ENCODE measurements at regions not wholly inside any gene's neighbourhood (a gene's known extent, or its start where the extent isn't known, plus 50 kb on each side); places are given as distances from the start of the nearest gene placed in this dataset.
"Not testable (repeated sequence)": the region's sequence is repeated elsewhere in the genome, so short reads cannot be mapped to it uniquely, and the experiment has no call there.

DNA sequence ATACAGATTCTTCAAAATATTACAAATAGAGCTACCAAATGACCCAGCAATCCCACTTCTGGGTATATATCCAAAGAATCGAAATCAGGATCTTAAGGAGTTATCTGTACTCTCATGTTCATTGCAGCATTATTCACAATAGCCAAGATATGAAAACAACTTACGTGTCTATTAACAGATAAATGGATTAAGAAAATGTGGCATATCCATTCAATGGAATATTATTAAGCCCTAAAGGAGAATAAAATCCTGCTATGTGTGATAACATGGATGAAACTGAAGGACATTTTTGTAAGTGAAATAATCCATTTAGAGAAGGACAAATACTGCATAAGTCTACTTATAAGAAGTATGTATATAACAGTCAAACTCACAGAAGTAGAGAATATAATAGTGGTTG, 450.6 kb downstream of the TMEM232 start:
- H3K27me3 Mint-ChIP-seq (ENCODE audit: unreplicated experiment), result no peaks in the 10 kb centered on the region
- BruUV-seq (replicated peaks), result no TSS peak
- H3K4me1 Mint-ChIP-seq (ENCODE audit: low read depth, unreplicated experiment), result no peaks in the 10 kb centered on the region
- DNase-seq, result no peak
- H3K27ac Mint-ChIP-seq (ENCODE audit: unreplicated experiment), result no peak overlapping the region
- CTCF ChIA-PET, result no interaction called here
- no peak overlapping the region for H3K4me3 Mint-ChIP-seq (ENCODE audit: low read depth, unreplicated experiment)
- H3K9me3 Mint-ChIP-seq (ENCODE audit: low read depth, unreplicated experiment), result peaks cover 8% of the 10 kb centered on the region
- intact Hi-C loops (cut with micrococcal nuclease; ENCODE audit: unreplicated experiment), result no loop called here
- TF ChIP-seq, protein P1, sequence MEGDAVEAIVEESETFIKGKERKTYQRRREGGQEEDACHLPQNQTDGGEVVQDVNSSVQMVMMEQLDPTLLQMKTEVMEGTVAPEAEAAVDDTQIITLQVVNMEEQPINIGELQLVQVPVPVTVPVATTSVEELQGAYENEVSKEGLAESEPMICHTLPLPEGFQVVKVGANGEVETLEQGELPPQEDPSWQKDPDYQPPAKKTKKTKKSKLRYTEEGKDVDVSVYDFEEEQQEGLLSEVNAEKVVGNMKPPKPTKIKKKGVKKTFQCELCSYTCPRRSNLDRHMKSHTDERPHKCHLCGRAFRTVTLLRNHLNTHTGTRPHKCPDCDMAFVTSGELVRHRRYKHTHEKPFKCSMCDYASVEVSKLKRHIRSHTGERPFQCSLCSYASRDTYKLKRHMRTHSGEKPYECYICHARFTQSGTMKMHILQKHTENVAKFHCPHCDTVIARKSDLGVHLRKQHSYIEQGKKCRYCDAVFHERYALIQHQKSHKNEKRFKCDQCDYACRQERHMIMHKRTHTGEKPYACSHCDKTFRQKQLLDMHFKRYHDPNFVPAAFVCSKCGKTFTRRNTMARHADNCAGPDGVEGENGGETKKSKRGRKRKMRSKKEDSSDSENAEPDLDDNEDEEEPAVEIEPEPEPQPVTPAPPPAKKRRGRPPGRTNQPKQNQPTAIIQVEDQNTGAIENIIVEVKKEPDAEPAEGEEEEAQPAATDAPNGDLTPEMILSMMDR (IDR thresholded peaks at IDR 0.05; ENCODE audit: unreplicated experiment), result no peak
- H3K36me3 Mint-ChIP-seq (ENCODE audit: insufficient read depth, unreplicated experiment), result no peaks in the 10 kb centered on the region

DNA sequence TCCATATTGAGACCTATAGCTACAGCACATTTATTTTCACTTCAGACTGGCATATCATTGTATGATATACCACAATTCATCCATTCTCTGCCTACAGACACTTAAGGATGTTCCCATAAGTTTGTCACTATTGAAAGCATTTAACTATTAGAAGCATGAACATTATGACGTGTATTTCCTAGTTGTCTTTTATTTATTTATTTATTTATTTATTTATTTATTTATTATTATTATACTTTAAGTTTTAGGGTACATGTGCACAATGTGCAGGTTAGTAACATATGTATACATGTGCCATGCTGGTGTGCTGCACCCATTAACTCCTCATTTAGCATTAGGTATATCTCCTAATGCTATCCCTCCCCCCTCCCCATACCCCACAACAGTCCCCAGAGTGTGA, 448.0 kb downstream of the TMEM232 start:
- H3K27me3 Mint-ChIP-seq (ENCODE audit: unreplicated experiment); H3K4me3 Mint-ChIP-seq (ENCODE audit: low read depth, unreplicated experiment); H3K36me3 Mint-ChIP-seq (ENCODE audit: insufficient read depth, unreplicated experiment); DNase-seq; CTCF ChIA-PET; H3K27ac Mint-ChIP-seq (ENCODE audit: unreplicated experiment); BruUV-seq (replicated peaks); H3K4me1 Mint-ChIP-seq (ENCODE audit: low read depth, unreplicated experiment); intact Hi-C loops (cut with micrococcal nuclease; ENCODE audit: unreplicated experiment): not testable (repeated sequence)
- H3K9me3 Mint-ChIP-seq (ENCODE audit: low read depth, unreplicated experiment), result peaks cover 18% of the 10 kb centered on the region

DNA sequence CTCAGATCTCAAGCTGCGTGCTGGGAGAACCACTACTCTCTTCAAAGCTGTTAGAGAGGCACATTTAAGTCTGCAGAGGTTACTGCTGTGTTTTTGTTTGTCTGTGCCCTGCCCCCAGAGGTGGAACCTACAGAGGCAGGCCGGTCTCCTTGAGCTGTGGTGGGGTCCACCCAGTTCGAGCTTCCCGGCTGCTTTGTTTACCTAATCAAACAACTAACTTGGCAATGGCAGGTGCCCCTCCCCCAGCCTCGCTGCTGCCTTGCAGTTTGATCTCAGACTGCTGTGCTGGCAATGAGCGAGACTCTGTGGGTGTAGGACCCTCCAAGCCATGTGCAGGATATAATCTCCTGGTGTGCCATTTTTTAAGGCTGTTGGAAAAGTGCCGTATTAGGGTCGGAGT, 442.4 kb downstream of the TMEM232 start:
- H3K27me3 Mint-ChIP-seq (ENCODE audit: unreplicated experiment); BruUV-seq (replicated peaks); H3K27ac Mint-ChIP-seq (ENCODE audit: unreplicated experiment); CTCF ChIA-PET; intact Hi-C loops (cut with micrococcal nuclease; ENCODE audit: unreplicated experiment); DNase-seq; H3K4me3 Mint-ChIP-seq (ENCODE audit: low read depth, unreplicated experiment); H3K4me1 Mint-ChIP-seq (ENCODE audit: low read depth, unreplicated experiment); H3K36me3 Mint-ChIP-seq (ENCODE audit: insufficient read depth, unreplicated experiment): not testable (repeated sequence)
- peaks cover 27% of the 10 kb centered on the region for H3K9me3 Mint-ChIP-seq (ENCODE audit: low read depth, unreplicated experiment)

DNA sequence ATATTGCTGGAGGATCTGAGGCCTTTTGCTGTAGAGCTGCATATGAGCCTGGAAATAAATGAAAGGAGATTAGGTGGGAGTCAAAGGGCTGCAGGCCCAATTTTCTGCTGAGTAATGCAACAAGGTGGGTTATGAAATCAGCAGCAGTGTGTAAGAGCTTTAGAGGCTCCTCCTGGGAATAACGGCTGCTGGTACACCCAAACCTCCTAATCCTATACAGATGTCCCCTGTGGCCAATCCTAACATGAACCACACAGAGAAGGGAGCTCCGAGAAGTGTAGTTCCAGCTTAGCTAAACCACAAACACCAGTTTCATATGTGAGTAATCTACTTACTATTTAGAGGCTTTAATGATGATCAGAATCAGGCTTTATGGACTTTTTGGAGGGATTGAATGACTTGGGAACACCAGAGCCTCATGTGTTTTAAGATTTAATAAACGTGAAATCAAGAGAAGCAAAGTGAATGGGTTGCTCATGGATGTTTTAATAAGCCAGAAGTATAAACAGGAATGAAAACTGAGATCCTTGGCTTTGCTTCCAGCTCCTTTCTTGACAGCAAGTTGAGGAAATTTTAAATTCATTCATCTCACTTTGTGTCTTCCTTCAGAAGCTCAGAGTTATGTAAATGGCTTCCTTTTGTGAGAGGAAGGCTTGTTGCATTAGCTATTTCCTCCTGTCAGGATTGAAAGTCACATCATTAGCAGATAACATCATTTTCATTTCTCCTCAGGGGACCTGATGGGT, 437.5 kb downstream of the TMEM232 start:
- Mint-ChIP-seq H3K4me1 (ENCODE audit: low read depth, unreplicated experiment) (no peaks in the 10 kb centered on the region), H3K27me3 (ENCODE audit: unreplicated experiment) (peaks cover 9% of the 10 kb centered on the region), H3K9me3 (ENCODE audit: low read depth, unreplicated experiment) (peaks cover 24% of the 10 kb centered on the region), H3K36me3 (ENCODE audit: insufficient read depth, unreplicated experiment) (no peaks in the 10 kb centered on the region), H3K4me3 (ENCODE audit: low read depth, unreplicated experiment) (no peak overlapping the region), H3K27ac (ENCODE audit: unreplicated experiment) (no peak overlapping the region)
- CTCF ChIA-PET, result no interaction called here
- intact Hi-C loops (cut with micrococcal nuclease; ENCODE audit: unreplicated experiment), result no loop called here
- no TSS peak for BruUV-seq (replicated peaks)
- TF ChIP-seq, protein P1 (IDR thresholded peaks at IDR 0.05; ENCODE audit: unreplicated experiment), result no peak
- DNase-seq, result no peak

DNA sequence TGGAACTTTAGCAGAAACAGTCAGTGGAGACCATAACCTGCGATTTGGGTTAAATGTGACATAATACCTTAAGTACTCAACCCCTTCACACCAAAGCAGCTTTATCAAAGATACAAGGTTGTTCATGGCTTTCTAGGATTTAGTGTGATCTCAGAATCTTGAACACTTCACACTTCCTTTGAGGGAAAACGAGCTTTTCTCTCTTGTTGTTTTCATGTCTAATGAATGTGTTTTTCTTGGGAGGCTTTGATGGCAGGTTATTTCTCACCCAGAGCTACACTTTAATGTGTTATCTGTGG, 437.0 kb downstream of the TMEM232 start:
- BruUV-seq (replicated peaks), result no TSS peak
- Mint-ChIP-seq H3K27me3 (ENCODE audit: unreplicated experiment) (peaks cover 9% of the 10 kb centered on the region), H3K9me3 (ENCODE audit: low read depth, unreplicated experiment) (peaks cover 24% of the 10 kb centered on the region), H3K4me3 (ENCODE audit: low read depth, unreplicated experiment) (no peak overlapping the region), H3K27ac (ENCODE audit: unreplicated experiment) (no peak overlapping the region), H3K36me3 (ENCODE audit: insufficient read depth, unreplicated experiment) (no peaks in the 10 kb centered on the region), H3K4me1 (ENCODE audit: low read depth, unreplicated experiment) (no peaks in the 10 kb centered on the region)
- TF ChIP-seq, protein P1 (IDR thresholded peaks at IDR 0.05; ENCODE audit: unreplicated experiment), result no peak
- intact Hi-C loops (cut with micrococcal nuclease; ENCODE audit: unreplicated experiment), result no loop called here
- CTCF ChIA-PET, result no interaction called here
- DNase-seq, result no peak

Measured in Calu3 (cell line).